ENCODE measurements at regions not wholly inside any gene's neighbourhood (a gene's known extent, or its start where the extent isn't known, plus 50 kb on each side); places are given as distances from the start of the nearest gene placed in this dataset.

DNA sequence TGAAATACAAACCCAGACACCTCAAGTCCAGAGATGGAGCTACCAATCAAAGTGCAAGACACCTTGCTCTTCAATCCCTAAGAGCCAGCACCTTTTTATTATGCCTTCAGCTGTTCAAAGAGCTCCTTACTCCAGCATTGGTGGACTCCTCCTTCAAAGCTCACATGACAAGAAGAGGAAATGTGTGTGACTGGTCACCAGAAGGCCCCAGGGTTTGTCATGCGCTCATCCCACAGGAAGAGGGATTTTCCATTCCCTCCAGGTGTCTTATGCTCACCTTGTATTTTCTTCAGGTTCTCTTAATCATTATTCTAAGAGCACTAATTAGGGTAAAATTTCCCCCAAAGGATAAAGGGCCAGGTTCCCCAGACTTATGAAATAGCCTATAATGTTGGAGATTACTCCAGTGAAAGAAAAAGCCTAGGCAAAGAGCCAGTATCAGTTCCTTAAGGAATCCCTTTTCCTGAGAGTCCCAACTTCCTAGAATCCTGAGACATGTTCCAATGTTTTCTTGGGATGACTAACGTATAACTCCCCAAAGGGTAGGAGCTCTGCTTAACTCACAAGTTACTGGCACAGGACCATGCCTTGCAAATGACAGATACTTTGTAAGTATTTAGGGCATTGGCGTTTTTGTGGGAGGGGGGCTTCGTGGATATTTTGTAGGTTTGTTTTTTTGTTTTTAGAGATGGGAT is 56.9 kb upstream of the SOX9 start:
- no peak overlapping the region for H3K23ac ChIP-seq (ENCODE audit: low read depth, low read length)
- no peak overlapping the region for H2BK20ac ChIP-seq (ENCODE audit: low read depth, low read length)
- no peak overlapping the region for H4K8ac ChIP-seq (ENCODE audit: low read depth in 2 of 2, low read length in 2 of 2)
- no peak overlapping the region for H2AK5ac ChIP-seq (ENCODE audit: low read depth, low read length)
- H2AK9ac ChIP-seq (replicated peaks; ENCODE audit: low read depth, low read length, poor library complexity), result no peak overlapping the region
- WGBS, 2 experiments (ENCODE audit: extremely low coverage in 2 of 2, insufficient read length in 1 of 2), result no CpG with 5 or more reads among the region's 4 CpGs
- intact Hi-C loops (cut with micrococcal nuclease), result no loop called here
- no peak overlapping the region for H2BK5ac ChIP-seq (ENCODE audit: low read depth, low read length, poor library complexity, severe bottlenecking)
- ChIA-PET POLR2A (ENCODE audit: unreplicated experiment) (no interaction called here), CTCF (no interaction called here)
- no peak overlapping the region for H4K5ac ChIP-seq (ENCODE audit: low read depth, low read length)
- H3K18ac ChIP-seq (ENCODE audit: low read depth, low read length), result no peak overlapping the region
- no peaks in the 10 kb centered on the region for H4K20me1 ChIP-seq (ENCODE audit: insufficient read depth, low read length)
- in situ Hi-C loops (cut with MboI; ENCODE audit: low sequenced_read_pairs), result no loop called here
- no peaks in the 10 kb centered on the region for H3K79me1 ChIP-seq (ENCODE audit: low read depth in 1 of 2, low read length in 2 of 2)
- no peaks in the 10 kb centered on the region for H3K9me1 ChIP-seq (ENCODE audit: insufficient read depth, low read length)
- no peak for DNase-seq
- no TSS peak for BruUV-seq (replicated peaks)
- no peaks in the 10 kb centered on the region for H3K4me1 ChIP-seq (ENCODE audit: control insufficient read depth, insufficient read depth, low read length)
- H3K4ac ChIP-seq (ENCODE audit: low read depth, low read length), result no peak overlapping the region
- H3K4me3 ChIP-seq (ENCODE audit: insufficient read depth, low read depth, low read length), result no peak overlapping the region
- no peaks in the 10 kb centered on the region for H3K9me3 ChIP-seq (ENCODE audit: control insufficient read depth, insufficient read depth, low read length)
- no peak overlapping the region for H3K9ac ChIP-seq (ENCODE audit: low read depth, low read length)
- H2BK120ac ChIP-seq (ENCODE audit: low read depth, low read length), result no peak overlapping the region
- no peak overlapping the region for H2AFZ ChIP-seq (replicated peaks; ENCODE audit: low read length, poor library complexity)
- H3K36me3 ChIP-seq (ENCODE audit: control insufficient read depth, insufficient read depth, low read length), result no peaks in the 10 kb centered on the region
- peaks cover 2% of the 10 kb centered on the region for H3K27me3 ChIP-seq (ENCODE audit: control insufficient read depth, insufficient read depth, low read length)
- TF ChIP-seq BHLHE40 (IDR thresholded peaks at IDR 0.05; ENCODE audit: low read depth, low read length) (no peak), CHD1 (IDR thresholded peaks at IDR 0.05; ENCODE audit: low read depth, low read length) (no peak), CEBPB (IDR thresholded peaks at IDR 0.05; ENCODE audit: low read depth, low read length) (no peak), SMC3 (IDR thresholded peaks at IDR 0.05; ENCODE audit: low read depth, low read length) (no peak), RAD21 (IDR thresholded peaks at IDR 0.05; ENCODE audit: low read length) (no peak), RCOR1 (IDR thresholded peaks at IDR 0.05; ENCODE audit: insufficient replicate concordance, low read length) (no peak), CTCF (conservative IDR thresholded peaks at IDR 0.05; ENCODE audit: low read depth, low read length) (no peak), MAFK (IDR thresholded peaks at IDR 0.05; ENCODE audit: low read depth, low read length) (no peak), RFX5 (IDR thresholded peaks at IDR 0.05; ENCODE audit: low read depth, low read length) (no peak), MXI1 (IDR thresholded peaks at IDR 0.05; ENCODE audit: borderline replicate concordance, low read depth, low read length) (no peak), MAZ (IDR thresholded peaks at IDR 0.05; ENCODE audit: borderline replicate concordance, low read depth, low read length) (no peak), NFE2L2 (IDR thresholded peaks at IDR 0.05; ENCODE audit: low read depth, low read length) (no peak), ELK1 (IDR thresholded peaks at IDR 0.05; ENCODE audit: borderline replicate concordance, low read depth, low read length) (no peak), POLR2A (IDR thresholded peaks at IDR 0.05; ENCODE audit: low read depth, low read length) (no peak), FOS (IDR thresholded peaks at IDR 0.05; ENCODE audit: low read depth, low read length) (no peak)
- TF ChIP-seq, protein P1, sequence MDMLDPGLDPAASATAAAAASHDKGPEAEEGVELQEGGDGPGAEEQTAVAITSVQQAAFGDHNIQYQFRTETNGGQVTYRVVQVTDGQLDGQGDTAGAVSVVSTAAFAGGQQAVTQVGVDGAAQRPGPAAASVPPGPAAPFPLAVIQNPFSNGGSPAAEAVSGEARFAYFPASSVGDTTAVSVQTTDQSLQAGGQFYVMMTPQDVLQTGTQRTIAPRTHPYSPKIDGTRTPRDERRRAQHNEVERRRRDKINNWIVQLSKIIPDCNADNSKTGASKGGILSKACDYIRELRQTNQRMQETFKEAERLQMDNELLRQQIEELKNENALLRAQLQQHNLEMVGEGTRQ (IDR thresholded peaks at IDR 0.05; ENCODE audit: low read depth, low read length), result no peak
- no peak overlapping the region for H3K56ac ChIP-seq (ENCODE audit: extremely low read depth, insufficient read depth, low read length)
- dilution Hi-C loops (cut with HindIII; ENCODE audit: low sequenced_read_pairs, unreplicated experiment), result no loop called here
- no peak overlapping the region for H4K91ac ChIP-seq (ENCODE audit: insufficient read depth, low read depth, low read length)
- no peak overlapping the region for H3K27ac ChIP-seq (ENCODE audit: insufficient read depth, low read length)
- no peak overlapping the region for H2BK15ac ChIP-seq (ENCODE audit: low read depth, low read length)
- no peak for ATAC-seq (ENCODE audit: low read depth)
- H3K14ac ChIP-seq (replicated peaks; ENCODE audit: low read depth, low read length), result no peak overlapping the region
- no peak overlapping the region for H3K4me2 ChIP-seq (ENCODE audit: low read depth, low read length)

Measured in IMR-90 (cell line).